Suprapubic skin (tissue), 4 donors: ENCODE measurements at regions not wholly inside any gene's neighbourhood (a gene's known extent, or its start where the extent isn't known, plus 50 kb on each side); places are given as distances from the start of the nearest gene placed in this dataset.

Experiments
- DNase-seq, 2 donors: peaks; one replicate each; pipeline ENCODE4 v3.0.0-alpha.2; 2019; ENCODE audit warnings: low spot score in 2 of 2
- H3K27ac ChIP-seq: fragments of 200-600 bp; sonication (generic); one replicate; pipeline ENCODE4 v1.5.1; 2019
- H3K27me3 ChIP-seq: fragments of 200-600 bp; sonication (generic); one replicate; pipeline ENCODE4 v1.5.1; 2019
- H3K36me3 ChIP-seq: fragments of 200-600 bp; sonication (generic); one replicate; pipeline ENCODE4 v1.5.1; 2019
- H3K4me1 ChIP-seq: fragments of 200-600 bp; sonication (generic); one replicate; pipeline ENCODE4 v1.5.1; 2019
- H3K4me3 ChIP-seq: fragments of 200-600 bp; sonication (generic); one replicate; pipeline ENCODE4 v1.5.1; 2019; ENCODE audit warnings: mild to moderate bottlenecking
- H3K9me3 ChIP-seq: fragments of 200-600 bp; sonication (generic); one replicate; pipeline ENCODE4 v1.5.1; 2019
- CTCF ChIP-seq, 2 donors: fragments of 200-600 bp in 1 of 2; fragments of 450-650 bp in 1 of 2; sonication (generic) in 1 of 2; IDR thresholded peaks; one replicate each; pipeline ENCODE4 v1.5.1; 2016 to 2019; ENCODE audit warnings: antibody characterized with exemption in 2 of 2, mild to moderate bottlenecking in 1 of 2, moderate library complexity in 1 of 2
- EP300 ChIP-seq: sonication (generic); formaldehyde crosslinking; IDR thresholded peaks from one replicate; pipeline ENCODE4 v1.6.1; 2017; ENCODE audit warnings: antibody characterized with exemption
- POLR2A ChIP-seq, 2 donors: fragments of 450-650 bp; IDR thresholded peaks; one replicate each; pipeline ENCODE4 v1.6.1; 2017; ENCODE audit warnings: antibody characterized with exemption in 2 of 2, mild to moderate bottlenecking in 2 of 2, moderate library complexity in 2 of 2
- POLR2AphosphoS5 ChIP-seq, 3 donors: sonication (generic); formaldehyde crosslinking; IDR thresholded peaks; one replicate each; pipeline ENCODE4 v1.6.1; 2017; ENCODE audit warnings: antibody characterized with exemption in 3 of 3
- WGBS: methylation state at CpG from one replicate; pipeline ENCODE4 v1.1.5; 2018; 5-methylcytosine and 5-hydroxymethylcytosine counted together

GRCh38 chr12:126295652-126296051 lies 1230.4 kb downstream of the AACS start:
- Histone ChIP-seq H3K4me3 (no peak overlapping the region), H3K27me3 (no peaks in the 10 kb centered on the region), H3K36me3 (no peaks in the 10 kb centered on the region), H3K27ac (no peak overlapping the region), H3K9me3 (peaks cover 7% of the 10 kb centered on the region), H3K4me1 (no peaks in the 10 kb centered on the region)
- no peak for DNase-seq
- WGBS: 78% methylated on average over 2 of the region's 2 CpGs
- TF ChIP-seq POLR2A (IDR thresholded peaks at IDR 0.05): no peak
- TF ChIP-seq CTCF (IDR thresholded peaks at IDR 0.05): no peak
- no peak for TF ChIP-seq EP300
- no peak for TF ChIP-seq POLR2AphosphoS5 (IDR thresholded peaks at IDR 0.05)

GRCh38 chr12:126309278-126309677 lies 1244.0 kb downstream of the AACS start:
- no peak for TF ChIP-seq POLR2A (IDR thresholded peaks at IDR 0.05)
- TF ChIP-seq CTCF (IDR thresholded peaks at IDR 0.05): no peak
- no peak for TF ChIP-seq POLR2AphosphoS5 (IDR thresholded peaks at IDR 0.05)
- TF ChIP-seq EP300: no peak
- WGBS: 79% methylated on average over 3 of the region's 3 CpGs
- Histone ChIP-seq H3K27ac (no peak overlapping the region), H3K4me1 (no peaks in the 10 kb centered on the region), H3K36me3 (no peaks in the 10 kb centered on the region), H3K9me3 (no peaks in the 10 kb centered on the region), H3K27me3 (no peaks in the 10 kb centered on the region), H3K4me3 (no peak overlapping the region)
- DNase-seq: no peak

- Histone ChIP-seq H3K4me1 (no peaks in the 10 kb centered on the region), H3K27ac (no peak overlapping the region), H3K4me3 (no peak overlapping the region), H3K27me3 (no peaks in the 10 kb centered on the region), H3K9me3 (no peaks in the 10 kb centered on the region), H3K36me3 (no peaks in the 10 kb centered on the region)
- WGBS: 89% methylated on average over 3 of the region's 3 CpGs
- no peak for DNase-seq
- TF ChIP-seq EP300: no peak
- no peak for TF ChIP-seq POLR2A (IDR thresholded peaks at IDR 0.05)
- TF ChIP-seq POLR2AphosphoS5 (IDR thresholded peaks at IDR 0.05): no peak
- TF ChIP-seq CTCF (IDR thresholded peaks at IDR 0.05): no peak
Measured at GRCh38 chr12:126312457-126312856, 1247.2 kb downstream of the AACS start.

GRCh38 chr12:126316411-126316810 lies 1251.2 kb downstream of the AACS start:
- 32% methylated on average over 3 of the region's 3 CpGs for WGBS
- Histone ChIP-seq H3K9me3 (no peaks in the 10 kb centered on the region), H3K27ac (no peak overlapping the region), H3K27me3 (no peaks in the 10 kb centered on the region), H3K4me3 (no peak overlapping the region), H3K4me1 (no peaks in the 10 kb centered on the region), H3K36me3 (no peaks in the 10 kb centered on the region)
- no peak for DNase-seq
- no peak for TF ChIP-seq POLR2A (IDR thresholded peaks at IDR 0.05)
- TF ChIP-seq EP300: no peak
- no peak for TF ChIP-seq CTCF (IDR thresholded peaks at IDR 0.05)
- no peak for TF ChIP-seq POLR2AphosphoS5 (IDR thresholded peaks at IDR 0.05)

GRCh38 chr12:126337556-126338441 lies 1272.6 kb downstream of the AACS start:
- Histone ChIP-seq H3K36me3 (no peaks in the 10 kb centered on the region), H3K9me3 (no peaks in the 10 kb centered on the region), H3K4me1 (no peaks in the 10 kb centered on the region), H3K27ac (no peak overlapping the region), H3K27me3 (no peaks in the 10 kb centered on the region), H3K4me3 (no peak overlapping the region)
- no peak for DNase-seq
- TF ChIP-seq POLR2AphosphoS5 (IDR thresholded peaks at IDR 0.05) (no peak), EP300 (no peak), CTCF (IDR thresholded peaks at IDR 0.05) (no peak), POLR2A (IDR thresholded peaks at IDR 0.05) (no peak)
- 68% methylated on average over 7 of the region's 7 CpGs for WGBS
